HUDEP-2 (cell line): ENCODE measurements at regions not wholly inside any gene's neighbourhood (a gene's known extent, or its start where the extent isn't known, plus 50 kb on each side); places are given as distances from the start of the nearest gene placed in this dataset.

Experiments
- DNase-seq, 76 experiments: peaks; one replicate each; lab custom pipeline; 2025; ENCODE audit not compliant: unreplicated experiment in 76 of 76; lab: John Stamatoyannopoulos, UW

DNA sequence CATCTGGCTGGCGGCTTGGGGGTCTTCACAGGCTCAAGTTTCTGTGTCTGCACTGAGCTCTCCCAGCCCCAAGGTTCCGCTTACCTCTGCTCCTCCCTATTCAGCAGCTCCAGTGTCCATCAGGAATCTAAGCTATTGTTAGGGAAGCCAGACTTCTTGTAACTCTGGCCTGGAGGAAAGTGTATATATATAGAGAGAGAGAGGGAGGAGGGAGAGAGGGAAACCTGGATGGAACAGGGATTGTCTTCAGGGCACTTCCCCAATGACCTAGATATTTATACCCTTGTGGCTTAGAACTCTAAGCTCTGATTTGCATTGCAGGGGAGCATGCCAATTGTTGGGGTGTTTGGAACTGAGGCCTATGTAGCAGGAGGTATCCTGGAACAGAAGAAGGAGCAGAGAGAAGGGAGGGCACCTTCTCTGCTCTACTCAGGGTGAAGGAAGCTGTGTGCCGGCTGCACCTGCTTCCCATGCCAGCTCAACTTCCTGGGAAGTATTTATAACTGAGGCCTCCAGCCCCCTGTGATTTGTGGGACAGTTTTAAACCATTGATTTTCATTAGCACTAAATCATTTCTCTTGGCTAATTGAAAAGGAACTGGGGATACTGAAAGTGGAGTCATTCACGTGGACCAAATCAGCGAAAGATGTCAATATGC, 70.9 kb downstream of the NAV1 start:
- no peak for DNase-seq

DNA sequence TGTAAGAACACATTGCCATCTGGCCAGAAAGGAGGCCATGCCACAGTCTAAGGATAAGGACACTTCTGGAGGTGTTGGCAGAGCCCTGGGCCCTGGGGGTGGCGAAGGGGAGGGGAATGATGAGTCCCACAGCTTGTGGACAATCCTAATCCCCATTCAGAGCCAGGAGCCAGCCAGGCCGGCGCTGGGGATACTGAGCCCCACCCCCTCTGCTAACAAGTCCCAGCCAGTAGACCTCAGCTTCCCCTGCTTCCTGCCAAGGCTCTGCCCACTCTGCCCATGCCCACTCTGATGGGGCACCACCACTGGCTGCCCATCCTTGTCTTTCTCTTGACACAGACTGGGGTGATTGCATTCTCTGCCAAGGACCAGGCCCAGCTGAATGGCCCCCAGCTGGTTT, 71.9 kb downstream of the NAV1 start:
- no peak for DNase-seq

DNA sequence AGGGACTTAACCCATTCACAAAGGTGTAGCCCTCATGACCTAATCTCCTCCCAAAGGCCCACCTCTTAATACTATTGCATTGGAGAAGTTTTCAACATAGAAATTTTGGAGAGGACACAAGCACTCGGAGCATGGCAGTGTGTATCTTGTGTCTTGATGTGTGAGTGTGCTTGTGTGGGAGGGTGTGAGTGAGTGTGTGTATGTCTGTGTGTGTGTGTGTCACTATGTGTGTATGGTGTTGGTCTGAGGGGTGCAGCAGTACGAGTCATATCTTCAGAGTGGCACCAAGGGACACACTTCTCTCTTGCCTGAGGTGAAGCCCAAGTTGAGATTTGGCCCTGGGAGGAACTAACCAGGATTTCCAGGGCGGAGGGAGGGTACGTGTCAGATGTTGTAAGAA, 73.7 kb downstream of the NAV1 start:
- no peak for DNase-seq

DNA sequence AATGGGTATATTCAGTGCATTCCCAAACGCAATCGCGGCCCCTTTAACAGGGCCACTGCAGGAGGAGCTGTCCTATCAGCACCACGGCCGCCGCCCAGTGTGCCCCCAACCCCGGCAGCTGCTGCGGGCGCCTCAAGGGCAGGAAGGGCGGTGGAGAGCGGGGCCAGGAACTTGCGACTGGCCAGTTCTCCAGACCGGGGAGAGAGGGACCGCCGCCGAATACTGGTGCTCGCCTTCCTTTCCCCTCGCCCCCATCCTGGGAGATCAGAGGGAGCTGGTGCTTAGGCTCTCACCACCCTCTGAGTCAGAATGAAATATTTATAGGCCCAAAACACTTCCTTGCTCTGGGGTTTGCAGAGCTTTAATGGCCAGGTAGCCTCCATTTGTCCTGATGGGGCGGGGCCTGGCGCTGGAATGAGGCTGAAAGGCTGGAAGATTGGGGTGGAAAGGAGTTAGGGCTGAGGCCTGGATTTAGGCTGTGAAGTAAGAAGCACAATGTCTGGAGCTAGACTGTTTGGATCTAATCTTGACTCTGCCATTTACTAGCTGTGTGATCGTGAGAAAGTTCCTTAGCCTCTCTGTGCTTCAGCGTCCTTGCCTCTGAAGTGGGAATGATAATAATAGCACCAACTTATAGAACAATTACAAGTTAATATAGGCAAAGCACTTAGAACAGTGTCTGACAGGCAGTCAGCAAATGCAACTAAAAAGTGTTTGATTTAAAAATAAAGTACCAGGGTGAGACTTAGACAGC, 75.5 kb downstream of the NAV1 start:
- peak in 3 of 76 experiments; percentile 6 to 15 (median 7) for DNase-seq

DNA sequence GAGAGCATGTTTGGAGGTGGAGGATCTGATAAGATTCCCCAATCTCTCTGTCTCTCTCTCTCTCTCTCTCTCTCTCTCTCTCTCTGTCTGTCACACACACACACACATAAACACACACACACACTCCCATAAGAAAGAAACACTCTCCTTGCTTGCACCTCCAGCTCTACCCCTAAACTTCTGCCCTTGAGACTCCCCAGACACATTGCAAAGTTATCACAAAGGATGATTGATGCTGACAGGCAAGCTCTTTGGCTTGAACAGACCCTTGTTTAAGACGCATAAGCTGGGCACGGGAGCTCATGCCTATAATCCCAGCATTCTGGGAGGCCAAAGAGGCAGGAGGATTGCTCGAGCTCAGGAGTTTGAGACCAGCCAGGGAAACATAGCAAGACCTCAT, 78.2 kb downstream of the NAV1 start:
- DNase-seq: no peak

DNA sequence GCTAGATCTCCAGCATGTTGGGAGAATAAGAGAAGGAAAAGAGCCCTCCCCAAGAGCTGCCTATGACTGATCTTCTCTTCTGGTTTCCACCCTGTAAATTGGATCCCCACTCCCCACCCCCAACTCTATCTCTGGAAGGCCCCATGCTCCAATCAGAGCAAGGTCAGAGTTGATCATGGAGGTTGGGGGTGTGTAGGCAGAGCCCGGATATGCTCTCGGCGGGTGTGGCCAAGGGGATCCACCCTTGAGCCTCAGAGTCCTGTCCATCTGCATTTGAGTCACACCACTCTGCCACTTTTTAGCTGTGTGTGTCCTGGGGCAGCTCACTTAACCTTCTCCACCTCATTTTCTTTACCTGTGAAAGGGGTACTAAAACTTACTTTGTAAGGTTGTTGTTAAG, 79.5 kb downstream of the NAV1 start:
- DNase-seq: no peak

DNA sequence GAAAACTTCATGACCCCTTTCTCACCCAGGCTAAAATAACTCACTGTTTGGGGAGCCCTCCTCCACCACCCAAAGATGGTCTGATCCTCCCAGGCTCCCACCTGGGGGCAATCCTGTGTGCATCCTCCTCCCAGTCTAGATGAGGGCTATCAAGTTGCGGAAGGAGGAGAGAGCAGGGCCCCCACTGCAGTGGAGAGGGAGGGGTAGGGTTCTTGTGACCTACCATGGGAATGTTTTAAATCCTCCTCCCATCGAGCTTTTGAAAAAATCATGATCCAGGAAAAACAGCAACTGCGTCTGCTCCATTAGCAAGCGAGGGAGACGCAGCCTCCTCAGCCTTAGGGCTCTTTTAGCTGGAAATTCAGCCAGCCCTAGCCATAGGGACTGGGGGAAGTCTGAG, 80.0 kb downstream of the NAV1 start:
- no peak for DNase-seq

DNA sequence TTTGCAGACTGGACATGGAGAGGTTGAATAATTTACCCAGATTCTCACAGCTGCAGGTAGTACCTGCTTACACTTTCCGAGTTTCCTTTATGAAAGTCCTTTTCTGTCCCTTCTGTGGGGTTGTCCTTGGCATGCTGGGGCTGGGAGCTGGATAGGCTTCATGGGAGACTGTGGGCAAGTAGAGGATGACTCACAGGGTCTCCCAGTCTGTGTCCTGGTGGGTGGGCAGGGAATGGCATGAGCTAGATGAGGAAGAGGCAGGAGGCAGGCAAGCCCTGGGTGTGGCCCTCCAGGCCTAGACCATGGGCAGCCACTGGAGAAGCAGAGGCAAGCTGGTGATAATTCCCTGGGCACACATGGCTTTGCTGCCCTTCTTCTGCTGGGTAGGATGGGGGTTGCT, 80.6 kb downstream of the NAV1 start:
- DNase-seq: no peak

DNA sequence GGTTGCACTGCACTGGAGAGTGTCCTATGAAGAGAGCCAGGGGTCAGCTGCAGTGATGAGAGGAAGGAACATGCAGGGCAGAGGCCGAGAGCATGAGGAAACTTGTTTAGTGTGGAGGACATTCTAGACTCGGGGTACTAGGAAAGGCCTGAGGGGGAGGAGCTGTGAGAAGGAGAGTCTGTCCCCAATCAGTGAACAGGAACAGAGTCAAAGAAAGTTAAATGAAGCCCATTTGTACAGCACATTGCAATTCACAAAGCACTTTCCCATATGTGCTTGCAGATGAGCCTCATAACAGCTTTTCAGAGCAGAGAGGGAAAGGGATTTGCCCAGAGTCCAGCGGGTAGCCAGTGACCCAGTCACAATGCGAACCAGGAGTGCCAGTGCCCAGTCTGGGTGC, 83.4 kb downstream of the NAV1 start:
- no peak for DNase-seq

DNA sequence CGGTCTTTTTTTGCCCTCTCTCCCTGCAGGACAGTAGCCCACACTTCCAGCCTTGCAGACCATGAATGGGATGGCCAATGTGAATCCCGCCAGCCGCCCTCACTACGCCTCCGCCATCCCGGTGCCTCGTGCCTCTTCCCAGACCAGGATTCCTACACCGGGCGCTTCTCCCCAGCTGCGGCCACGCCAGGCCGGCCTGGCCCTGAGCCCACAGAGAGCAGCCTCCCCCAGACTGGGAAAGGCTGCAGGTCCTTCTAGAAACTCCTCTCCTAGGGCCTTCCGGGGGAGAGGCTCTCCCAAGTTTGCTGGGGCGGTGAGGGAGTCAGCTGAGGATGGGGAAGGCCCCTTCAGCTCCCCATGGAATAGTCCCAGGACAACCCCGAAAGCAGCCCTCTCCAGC, 83.9 kb downstream of the NAV1 start:
- no peak for DNase-seq

DNA sequence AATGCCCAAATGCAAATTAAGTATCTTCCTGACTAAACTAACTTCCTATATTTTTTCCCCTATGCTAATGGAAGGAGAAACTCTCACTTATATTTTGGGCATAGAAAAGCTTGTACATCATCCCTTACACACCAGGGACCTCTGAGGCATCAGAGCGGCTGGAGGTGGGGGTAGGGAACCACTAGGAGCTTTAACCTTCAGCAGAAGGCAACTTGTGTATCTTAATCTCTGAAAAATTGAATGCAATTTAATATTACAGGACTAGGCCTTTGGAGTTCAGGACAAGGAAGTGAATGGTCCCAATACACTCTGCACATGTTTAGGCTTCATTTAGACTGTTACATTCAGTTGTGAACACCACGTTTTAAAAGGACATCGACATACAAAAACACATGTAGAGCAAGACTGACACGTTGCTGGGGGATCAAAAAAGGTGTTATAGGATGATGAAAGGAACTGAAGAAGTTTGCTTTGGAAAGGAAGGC, 85.9 kb downstream of the NAV1 start:
- DNase-seq: no peak

DNA sequence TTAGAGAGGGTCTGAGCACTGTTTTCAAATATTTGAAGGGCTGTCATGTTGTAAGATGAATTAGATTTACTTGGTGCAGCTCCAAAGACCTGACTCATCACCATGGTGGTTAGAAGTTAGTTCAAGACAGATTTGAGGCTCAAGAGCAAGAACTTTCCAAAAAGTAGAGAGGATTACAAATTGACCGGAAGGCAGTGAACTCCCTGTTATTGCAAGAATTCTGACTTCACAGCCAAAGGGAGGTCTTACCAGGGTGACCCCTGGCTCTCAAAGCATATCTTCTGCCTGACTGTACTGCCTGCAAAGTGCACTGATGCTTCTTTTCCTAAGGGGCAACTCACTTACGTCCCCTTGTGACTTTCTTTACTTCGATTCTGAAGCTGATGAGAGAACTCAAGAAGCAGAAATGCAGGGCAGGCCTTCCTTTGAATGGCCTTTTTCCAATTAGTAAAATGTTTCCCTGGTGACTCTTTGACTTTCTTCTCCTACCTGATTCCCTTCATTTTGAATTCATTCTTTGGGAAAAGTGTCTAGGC, 86.4 kb downstream of the NAV1 start:
- DNase-seq: no peak

DNA sequence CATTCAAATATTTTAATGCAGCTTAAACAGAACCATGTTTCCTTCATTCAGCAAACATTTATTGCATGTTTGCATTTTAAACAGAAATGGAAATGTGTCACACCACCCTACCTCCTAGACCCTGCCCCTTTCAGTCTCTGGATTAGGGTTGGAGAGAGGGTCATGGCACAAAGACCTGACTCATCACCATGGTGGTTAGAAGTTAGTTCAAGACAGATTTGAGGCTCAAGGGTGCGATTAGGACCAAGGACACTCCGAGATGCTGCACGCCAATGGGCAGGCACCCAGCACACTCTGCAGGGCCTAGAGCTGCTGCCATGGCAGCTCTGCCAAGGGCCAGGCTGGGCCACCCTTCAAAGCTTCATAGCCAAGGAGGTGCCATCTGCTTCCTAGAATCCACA, 86.9 kb downstream of the NAV1 start:
- no peak for DNase-seq

DNA sequence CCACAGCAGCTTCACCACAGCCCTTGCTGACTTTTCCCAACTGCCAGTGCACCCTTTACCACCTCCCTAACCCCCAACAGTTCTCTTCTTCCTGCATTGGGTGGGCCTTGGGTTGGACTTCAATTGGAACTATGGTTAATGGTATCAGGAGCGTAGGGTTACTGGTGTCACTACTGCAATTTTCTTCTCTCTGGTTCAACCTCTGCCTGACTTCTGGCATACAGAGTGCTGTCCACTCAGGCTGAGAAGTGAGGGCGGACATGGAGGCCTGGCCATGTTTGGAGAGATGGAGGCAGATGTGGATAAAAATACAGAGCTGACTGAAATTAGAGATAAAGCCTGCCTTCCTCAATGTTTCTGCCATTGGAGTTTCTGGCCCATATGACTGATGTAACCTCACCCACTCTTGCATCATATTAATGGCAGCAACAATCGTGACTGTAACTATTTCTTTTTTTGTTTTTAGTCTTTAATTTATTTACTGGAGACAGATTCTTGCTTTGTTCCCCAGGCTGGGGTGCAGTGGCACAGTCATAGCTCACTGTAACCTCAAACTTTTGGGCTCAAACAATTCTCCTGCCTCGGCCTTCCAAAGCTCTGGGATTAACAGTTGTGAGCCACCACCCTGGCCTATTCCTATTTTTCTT, 87.8 kb downstream of the NAV1 start:
- no peak for DNase-seq

DNA sequence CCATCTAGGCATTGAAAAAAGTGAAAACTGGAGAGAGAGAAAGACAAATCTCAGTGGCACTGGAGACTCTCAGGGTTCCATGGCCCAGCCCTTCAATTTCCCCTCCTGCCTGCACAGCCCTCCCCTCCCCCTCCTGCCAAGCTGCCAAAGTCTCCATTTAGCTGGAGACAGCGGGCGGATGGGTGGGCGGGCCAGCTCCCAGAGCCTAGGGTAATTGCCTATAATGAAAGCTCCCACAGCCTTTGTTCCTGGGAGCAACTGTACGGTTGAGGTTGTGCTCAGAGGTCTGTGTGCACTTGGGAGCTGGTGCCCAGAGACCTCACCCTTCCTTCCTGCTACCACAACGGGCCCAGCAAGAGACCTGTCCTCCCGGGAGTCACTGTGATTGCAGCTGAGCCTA, 89.6 kb downstream of the NAV1 start:
- DNase-seq: no peak

DNA sequence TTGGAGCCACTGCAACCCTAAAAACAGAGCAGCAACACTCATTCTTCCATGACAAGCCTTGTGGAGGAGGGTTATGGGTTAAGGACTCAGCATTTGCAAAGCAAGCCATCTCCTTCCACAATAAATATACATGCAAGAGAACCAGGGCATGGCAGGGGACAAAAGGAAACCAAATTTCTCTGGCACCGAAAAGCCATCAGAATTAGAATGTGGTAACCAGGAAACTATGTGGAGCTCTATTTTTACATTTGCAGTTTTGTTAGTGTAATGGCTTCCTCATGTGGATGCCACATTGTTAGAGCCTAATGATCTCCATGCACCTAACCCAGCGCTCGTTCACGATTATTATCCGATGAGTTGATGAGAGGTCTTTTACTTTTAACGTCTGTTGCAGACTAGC, 91.7 kb downstream of the NAV1 start:
- no peak for DNase-seq

DNA sequence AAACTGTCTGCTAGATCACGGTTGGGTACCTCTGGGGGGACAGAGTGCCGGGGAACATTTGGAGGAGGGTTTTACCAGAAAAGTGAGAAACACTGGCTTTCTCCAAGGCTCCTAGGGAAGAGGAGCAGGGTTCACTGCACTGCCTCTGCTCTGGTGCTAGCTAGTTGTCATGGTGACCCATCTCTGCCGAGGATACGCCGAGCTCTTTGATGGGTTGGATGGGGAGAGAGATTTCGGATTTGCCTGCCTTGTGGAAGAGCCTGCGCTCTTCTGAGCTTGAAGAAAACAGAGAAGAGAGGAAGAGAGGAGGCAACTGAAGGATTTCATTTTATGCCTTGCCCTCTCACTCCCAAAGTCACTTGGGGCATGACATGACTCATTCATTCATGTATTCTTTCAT, 92.1 kb downstream of the NAV1 start:
- no peak for DNase-seq

DNA sequence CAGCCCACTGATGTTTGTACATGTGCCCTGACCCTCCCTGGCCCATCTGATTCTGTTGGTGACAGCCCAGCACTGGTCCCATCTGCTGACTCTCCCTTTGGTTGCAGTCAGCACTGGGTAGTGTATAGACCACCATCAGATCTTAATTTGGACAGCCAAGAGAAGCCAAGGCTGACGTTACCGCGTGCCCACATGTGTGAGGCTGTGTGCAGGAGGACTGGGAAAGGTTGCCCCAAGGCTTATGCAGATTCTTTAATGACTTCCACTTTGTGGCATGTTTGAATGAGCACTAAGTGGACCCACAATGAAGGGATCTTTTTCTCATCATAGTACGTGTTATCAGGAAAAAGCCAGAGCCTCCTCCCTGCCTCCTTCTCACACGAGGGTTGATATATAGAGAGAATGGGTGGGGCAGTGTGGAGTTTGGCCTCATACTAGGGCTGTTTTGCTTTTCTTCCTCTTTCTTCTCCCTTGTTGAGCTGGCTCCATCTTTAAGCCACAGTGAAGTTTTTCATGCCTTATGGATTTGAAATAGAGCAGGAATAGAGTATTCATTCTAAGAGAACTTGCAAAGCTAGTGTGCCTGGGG, 93.5 kb downstream of the NAV1 start:
- DNase-seq: no peak

DNA sequence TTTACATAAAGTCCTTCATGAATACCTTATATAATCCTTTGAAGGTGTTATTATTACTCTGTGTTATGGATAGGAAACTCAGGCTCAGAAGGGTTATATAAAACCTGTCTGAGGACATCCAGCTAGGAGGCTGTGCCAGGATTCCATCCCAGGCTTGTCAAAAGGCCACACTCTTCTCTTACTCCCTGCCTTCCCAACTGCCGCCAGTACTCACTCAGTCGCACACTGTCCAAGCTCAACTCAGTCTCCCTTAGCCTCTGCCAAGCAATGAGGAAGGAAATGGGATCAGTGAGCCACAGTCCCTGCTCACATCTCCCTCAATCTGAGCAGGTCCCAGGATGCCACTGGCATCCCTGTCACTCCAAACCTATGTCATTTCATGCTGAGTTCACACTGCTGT, 94.4 kb downstream of the NAV1 start:
- DNase-seq: no peak

DNA sequence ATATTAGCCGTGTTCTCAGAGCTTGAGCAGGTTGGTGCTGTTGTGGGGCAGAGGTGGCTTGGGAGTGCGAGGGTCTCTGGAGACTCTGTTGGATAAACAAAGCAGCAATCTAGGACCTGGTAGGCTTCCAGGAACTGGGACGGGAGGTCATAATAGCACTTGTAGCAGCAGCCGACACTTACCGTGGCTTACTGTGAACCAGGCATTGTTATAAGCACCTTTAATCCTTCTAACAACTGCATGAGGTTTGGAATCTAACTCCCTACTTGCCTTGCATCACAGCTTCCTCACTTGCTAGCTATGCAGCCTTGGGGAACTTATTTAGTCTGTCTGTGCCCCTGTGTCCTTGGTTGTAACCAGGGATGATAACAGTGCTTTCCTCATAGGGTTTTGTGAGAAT, 94.9 kb downstream of the NAV1 start:
- DNase-seq: no peak

DNA sequence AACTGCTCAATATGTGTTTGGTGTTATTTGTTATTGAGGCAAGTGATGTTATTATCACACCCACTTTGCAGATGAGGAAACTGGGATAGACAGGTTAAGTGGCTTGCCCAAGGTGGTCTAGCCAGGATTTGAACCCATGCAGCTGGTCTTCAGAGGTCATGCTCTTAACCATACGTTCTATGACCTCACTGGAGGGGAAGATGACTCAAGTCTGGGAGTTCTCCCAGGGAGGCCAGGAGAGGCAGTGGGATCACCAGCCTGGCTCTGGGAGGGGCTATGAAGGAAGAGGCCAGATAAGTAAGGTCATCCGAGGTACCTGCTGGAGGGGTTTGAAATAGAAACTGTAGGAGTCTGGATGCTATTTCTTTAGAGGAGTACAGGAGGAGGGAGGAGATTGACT, 95.3 kb downstream of the NAV1 start:
- DNase-seq: no peak
